KMS-11 (cell line): ENCODE measurements at regions not wholly inside any gene's neighbourhood (a gene's known extent, or its start where the extent isn't known, plus 50 kb on each side); places are given as distances from the start of the nearest gene placed in this dataset.

Source experiments
- H2AFZ ChIP-seq: fragments of 200-600 bp; sonication (generic); 2 replicates; pipeline ENCODE4 v1.6.1; 2016; ENCODE audit warnings: antibody characterized with exemption, mixed run types, low read depth
- H3K27ac ChIP-seq: fragments of 200-600 bp; sonication (generic); 2 replicates; pipeline ENCODE4 v1.6.1; 2016; ENCODE audit warnings: mild to moderate bottlenecking, mixed run types
- H3K27me3 ChIP-seq: fragments of 200-600 bp; sonication (generic); 2 replicates; pipeline ENCODE4 v1.6.1; 2017; ENCODE audit warnings: mild to moderate bottlenecking, low read depth, mixed run types, moderate library complexity; ENCODE audit not compliant: insufficient read depth
- H3K36me3 ChIP-seq: fragments of 200-600 bp; sonication (generic); 2 replicates; pipeline ENCODE4 v1.6.1; 2017; ENCODE audit warnings: mild to moderate bottlenecking, mixed run types; ENCODE audit not compliant: insufficient read depth
- H3K4me1 ChIP-seq: fragments of 200-600 bp; sonication (generic); 2 replicates; pipeline ENCODE4 v1.6.1; 2016; ENCODE audit warnings: mild to moderate bottlenecking, low read depth, mixed run types; ENCODE audit not compliant: poor library complexity, severe bottlenecking
- H3K4me2 ChIP-seq: fragments of 200-600 bp; sonication (generic); 2 replicates; pipeline ENCODE4 v1.7.0; 2016; ENCODE audit warnings: mild to moderate bottlenecking, mixed run types
- H3K4me3 ChIP-seq: fragments of 200-600 bp; sonication (generic); IDR thresholded peaks from 2 replicates; pipeline ENCODE4 v1.6.1; 2017; ENCODE audit warnings: low read depth, low read length, mixed read lengths; ENCODE audit not compliant: insufficient read depth
- H3K79me2 ChIP-seq: fragments of 200-600 bp; sonication (generic); 2 replicates; pipeline ENCODE4 v1.6.1; 2016; ENCODE audit warnings: low read depth, mixed run types; ENCODE audit not compliant: insufficient read depth
- H3K9ac ChIP-seq: fragments of 200-600 bp; sonication (generic); 2 replicates; pipeline ENCODE4 v1.6.1; 2016; ENCODE audit warnings: mild to moderate bottlenecking, mixed run types
- H4K20me1 ChIP-seq: fragments of 200-600 bp; sonication (generic); 2 replicates; pipeline ENCODE4 v1.6.1; 2016; ENCODE audit warnings: mild to moderate bottlenecking, mixed run types; ENCODE audit not compliant: insufficient read depth
- CTCF ChIP-seq: fragments of 200-600 bp; sonication (generic); conservative IDR thresholded peaks from 2 replicates; pipeline ENCODE4 v1.6.1; 2017; ENCODE audit warnings: low read depth, mild to moderate bottlenecking, antibody characterized with exemption, low read length, moderate library complexity, mixed read lengths

- TF ChIP-seq CTCF, result no peak
- H3K9ac ChIP-seq, result no peak overlapping the region
- no peaks in the 10 kb centered on the region for H4K20me1 ChIP-seq
- no peaks in the 10 kb centered on the region for H3K36me3 ChIP-seq
- no peak overlapping the region for H2AFZ ChIP-seq
- no peak overlapping the region for H3K4me2 ChIP-seq
- no peak overlapping the region for H3K27ac ChIP-seq
- H3K79me2 ChIP-seq, result no peaks in the 10 kb centered on the region
- no peak overlapping the region for H3K4me3 ChIP-seq
- no peaks in the 10 kb centered on the region for H3K27me3 ChIP-seq
- H3K4me1 ChIP-seq, result no peaks in the 10 kb centered on the region
Measured at GRCh38 chr16:59658572-59658971, 924.5 kb upstream of the GOT2 start.

- Histone ChIP-seq H3K4me2 (no peak overlapping the region), H3K27me3 (no peaks in the 10 kb centered on the region), H4K20me1 (no peaks in the 10 kb centered on the region), H3K4me3 (no peak overlapping the region), H3K27ac (no peak overlapping the region), H3K9ac (no peak overlapping the region), H3K36me3 (no peaks in the 10 kb centered on the region), H2AFZ (no peak overlapping the region), H3K4me1 (no peaks in the 10 kb centered on the region), H3K79me2 (no peaks in the 10 kb centered on the region)
- TF ChIP-seq CTCF, result no peak
Measured at GRCh38 chr16:59655031-59655430, 920.9 kb upstream of the GOT2 start.

GRCh38 chr16:59654455-59654854, 920.3 kb upstream of the GOT2 start:
- no peaks in the 10 kb centered on the region for H3K79me2 ChIP-seq
- H3K4me1 ChIP-seq, result no peaks in the 10 kb centered on the region
- H2AFZ ChIP-seq, result no peak overlapping the region
- H3K36me3 ChIP-seq, result no peaks in the 10 kb centered on the region
- no peak overlapping the region for H3K9ac ChIP-seq
- no peak for TF ChIP-seq CTCF
- no peaks in the 10 kb centered on the region for H3K27me3 ChIP-seq
- no peaks in the 10 kb centered on the region for H4K20me1 ChIP-seq
- no peak overlapping the region for H3K4me2 ChIP-seq
- H3K4me3 ChIP-seq, result no peak overlapping the region
- H3K27ac ChIP-seq, result no peak overlapping the region

- Histone ChIP-seq H3K4me2 (no peak overlapping the region), H3K79me2 (no peaks in the 10 kb centered on the region), H3K36me3 (no peaks in the 10 kb centered on the region), H3K27ac (no peak overlapping the region), H4K20me1 (no peaks in the 10 kb centered on the region), H3K9ac (no peak overlapping the region), H2AFZ (no peak overlapping the region), H3K4me1 (no peaks in the 10 kb centered on the region), H3K27me3 (no peaks in the 10 kb centered on the region), H3K4me3 (no peak overlapping the region)
- no peak for TF ChIP-seq CTCF
Measured at GRCh38 chr16:59651662-59652061, 917.5 kb upstream of the GOT2 start.

- Histone ChIP-seq H3K79me2 (no peaks in the 10 kb centered on the region), H3K9ac (no peak overlapping the region), H3K4me1 (no peaks in the 10 kb centered on the region), H2AFZ (no peak overlapping the region), H3K4me2 (no peak overlapping the region), H4K20me1 (no peaks in the 10 kb centered on the region), H3K27me3 (no peaks in the 10 kb centered on the region), H3K4me3 (no peak overlapping the region), H3K27ac (no peak overlapping the region), H3K36me3 (no peaks in the 10 kb centered on the region)
- TF ChIP-seq CTCF, result no peak
Measured at GRCh38 chr16:59645194-59645593, 911.1 kb upstream of the GOT2 start.
